GM19463 (cell line): ENCODE measurements at regions not wholly inside any gene's neighbourhood (a gene's known extent, or its start where the extent isn't known, plus 50 kb on each side); places are given as distances from the start of the nearest gene placed in this dataset.

ENCODE experiments used
- ATAC-seq: cut with Tn5 transposase; IDR thresholded peaks from one replicate; pipeline ENCODE4 v1.9.1; 2021; ENCODE audit warnings: mild to moderate bottlenecking, moderate library complexity; ENCODE audit not compliant: unreplicated experiment

- ATAC-seq = no peak
These were observed 431.5 kb downstream of the DCDC2C start for GRCh38 chr2:4134551-4135550.

- no peak for ATAC-seq
These were observed 432.4 kb downstream of the DCDC2C start for GRCh38 chr2:4135765-4136164.

- no peak for ATAC-seq
These were observed 435.9 kb downstream of the DCDC2C start for GRCh38 chr2:4139316-4139715.

- ATAC-seq = no peak
These were observed 436.4 kb downstream of the DCDC2C start for GRCh38 chr2:4139731-4140130.

GRCh38 chr2:4140281-4140970 lies 437.1 kb downstream of the DCDC2C start:
- no peak for ATAC-seq

GRCh38 chr2:4144731-4145130 lies 441.4 kb downstream of the DCDC2C start:
- ATAC-seq = no peak

- no peak for ATAC-seq
These were observed 448.1 kb downstream of the DCDC2C start for GRCh38 chr2:4151521-4151920.

- no peak for ATAC-seq
These were observed 448.7 kb downstream of the DCDC2C start for GRCh38 chr2:4152051-4152450.

- no peak for ATAC-seq
These were observed 465.5 kb downstream of the DCDC2C start for GRCh38 chr2:4168834-4169233.

GRCh38 chr2:4174796-4175195 lies 471.4 kb downstream of the DCDC2C start:
- no peak for ATAC-seq

GRCh38 chr2:4175343-4175742 lies 472.0 kb downstream of the DCDC2C start:
- ATAC-seq = no peak

- no peak for ATAC-seq
These were observed 477.3 kb downstream of the DCDC2C start for GRCh38 chr2:4180631-4181030.

- no peak for ATAC-seq
These were observed 477.7 kb downstream of the DCDC2C start for GRCh38 chr2:4181062-4181461.

- ATAC-seq = no peak
These were observed 485.2 kb downstream of the DCDC2C start for GRCh38 chr2:4188561-4188960.

GRCh38 chr2:4190548-4190947 lies 487.2 kb downstream of the DCDC2C start:
- no peak for ATAC-seq

- no peak for ATAC-seq
These were observed 488.7 kb downstream of the DCDC2C start for GRCh38 chr2:4192119-4192518.

GRCh38 chr2:4214444-4215205 lies 511.2 kb downstream of the DCDC2C start:
- no peak for ATAC-seq

GRCh38 chr2:4217737-4218136 lies 514.4 kb downstream of the DCDC2C start:
- no peak for ATAC-seq

GRCh38 chr2:4219101-4219500 lies 515.7 kb downstream of the DCDC2C start:
- no peak for ATAC-seq

- ATAC-seq = no peak
These were observed 516.2 kb downstream of the DCDC2C start for GRCh38 chr2:4219571-4219970.

- no peak for ATAC-seq
These were observed 518.1 kb downstream of the DCDC2C start for GRCh38 chr2:4221434-4221833.
